IPS-15b (cell line): ENCODE measurements at regions not wholly inside any gene's neighbourhood (a gene's known extent, or its start where the extent isn't known, plus 50 kb on each side); places are given as distances from the start of the nearest gene placed in this dataset.

Source experiments
- H3K27me3 ChIP-seq: one replicate; pipeline ENCODE4 v1.6.1; 2013; ENCODE audit warnings: low read length; ENCODE audit not compliant: control insufficient read depth, insufficient read depth
- H3K36me3 ChIP-seq: one replicate; pipeline ENCODE4 v1.6.1; 2013; ENCODE audit warnings: low read length; ENCODE audit not compliant: control insufficient read depth, insufficient read depth
- H3K4me1 ChIP-seq: one replicate; pipeline ENCODE4 v1.6.1; 2013; ENCODE audit warnings: mild to moderate bottlenecking, low read length; ENCODE audit not compliant: control insufficient read depth, insufficient read depth
- H3K4me3 ChIP-seq: one replicate; pipeline ENCODE4 v1.5.1; 2013; ENCODE audit warnings: low read depth, low read length
- H3K9ac ChIP-seq: one replicate; pipeline ENCODE4 v1.6.1; 2013; ENCODE audit warnings: low read depth, mild to moderate bottlenecking, low read length
- H3K9me3 ChIP-seq: one replicate; pipeline ENCODE4 v1.6.1; 2013; ENCODE audit warnings: mild to moderate bottlenecking, low read length; ENCODE audit not compliant: control insufficient read depth, insufficient read depth

- H3K9ac ChIP-seq = no peak overlapping the region
- H3K36me3 ChIP-seq = no peaks in the 10 kb centered on the region
- no peaks in the 10 kb centered on the region for H3K9me3 ChIP-seq
- no peaks in the 10 kb centered on the region for H3K4me1 ChIP-seq
- H3K4me3 ChIP-seq = no peak overlapping the region
- no peaks in the 10 kb centered on the region for H3K27me3 ChIP-seq
Observed at GRCh38 chr14:82500222-82500621, 966.6 kb upstream of the SEL1L start.

GRCh38 chr14:82501554-82501953 lies 967.9 kb upstream of the SEL1L start:
- no peaks in the 10 kb centered on the region for H3K36me3 ChIP-seq
- H3K27me3 ChIP-seq = no peaks in the 10 kb centered on the region
- H3K4me1 ChIP-seq = no peaks in the 10 kb centered on the region
- H3K9ac ChIP-seq = no peak overlapping the region
- H3K9me3 ChIP-seq = no peaks in the 10 kb centered on the region
- H3K4me3 ChIP-seq = no peak overlapping the region

DNA sequence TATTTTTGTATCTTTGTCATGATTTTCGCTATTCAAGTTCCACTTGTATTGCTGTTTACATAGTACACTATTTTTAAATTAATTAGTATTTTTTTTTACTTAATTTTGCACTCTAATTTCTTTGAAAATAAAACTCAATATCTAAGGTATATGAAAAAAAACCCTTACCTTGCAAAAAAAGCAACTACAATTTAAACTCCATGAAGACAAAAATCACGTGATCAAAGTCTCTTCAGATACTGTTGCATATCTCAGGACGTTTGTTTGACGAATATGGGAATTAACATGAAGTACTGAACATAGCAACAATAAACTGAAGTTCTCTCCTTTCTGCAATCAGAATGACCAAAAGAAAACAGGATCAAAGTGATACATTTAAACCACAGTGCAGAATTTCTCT lies 968.4 kb upstream of the SEL1L start:
- Histone ChIP-seq H3K4me3 (no peak overlapping the region), H3K36me3 (no peaks in the 10 kb centered on the region), H3K9me3 (no peaks in the 10 kb centered on the region), H3K4me1 (no peaks in the 10 kb centered on the region), H3K27me3 (no peaks in the 10 kb centered on the region), H3K9ac (no peak overlapping the region)

GRCh38 chr14:82504894-82505293 lies 971.2 kb upstream of the SEL1L start:
- Histone ChIP-seq H3K9me3 (peaks cover 4% of the 10 kb centered on the region), H3K36me3 (no peaks in the 10 kb centered on the region), H3K4me1 (no peaks in the 10 kb centered on the region)

GRCh38 chr14:82510007-82510406 lies 976.4 kb upstream of the SEL1L start:
- no peak overlapping the region for H3K9ac ChIP-seq
- H3K27me3 ChIP-seq = no peaks in the 10 kb centered on the region
- peaks cover 4% of the 10 kb centered on the region for H3K9me3 ChIP-seq
- no peak overlapping the region for H3K4me3 ChIP-seq
- H3K4me1 ChIP-seq = peaks cover 2% of the 10 kb centered on the region
- H3K36me3 ChIP-seq = no peaks in the 10 kb centered on the region

More at GRCh38 chr14:82504894-82505293, 971.2 kb upstream of the SEL1L start:
- Histone ChIP-seq H3K27me3 (no peaks in the 10 kb centered on the region), H3K9ac (no peak overlapping the region), H3K4me3 (no peak overlapping the region)

DNA sequence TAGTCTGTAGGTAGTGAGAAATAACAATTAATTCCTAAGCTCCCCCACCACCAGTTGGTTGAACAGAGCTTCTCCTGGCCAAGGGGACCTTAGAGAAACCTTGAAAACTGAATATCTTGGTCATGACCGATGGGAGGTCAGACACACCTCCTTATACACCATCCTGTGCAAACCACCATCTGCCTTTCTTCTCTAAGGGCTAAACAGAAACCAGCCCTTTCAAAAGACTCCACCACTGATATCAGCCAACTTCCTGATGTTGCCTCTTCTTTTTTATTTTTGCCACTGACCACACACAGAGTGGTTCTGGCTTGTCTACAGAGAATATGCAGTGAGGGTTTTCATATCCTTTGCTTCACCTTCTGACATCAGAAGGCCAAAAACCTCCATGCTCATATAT lies 977.7 kb upstream of the SEL1L start:
- H3K27me3 ChIP-seq = no peaks in the 10 kb centered on the region
- H3K36me3 ChIP-seq = no peaks in the 10 kb centered on the region
- peaks cover 4% of the 10 kb centered on the region for H3K9me3 ChIP-seq
- peaks cover 2% of the 10 kb centered on the region for H3K4me1 ChIP-seq
- H3K9ac ChIP-seq = no peak overlapping the region
- no peak overlapping the region for H3K4me3 ChIP-seq

DNA sequence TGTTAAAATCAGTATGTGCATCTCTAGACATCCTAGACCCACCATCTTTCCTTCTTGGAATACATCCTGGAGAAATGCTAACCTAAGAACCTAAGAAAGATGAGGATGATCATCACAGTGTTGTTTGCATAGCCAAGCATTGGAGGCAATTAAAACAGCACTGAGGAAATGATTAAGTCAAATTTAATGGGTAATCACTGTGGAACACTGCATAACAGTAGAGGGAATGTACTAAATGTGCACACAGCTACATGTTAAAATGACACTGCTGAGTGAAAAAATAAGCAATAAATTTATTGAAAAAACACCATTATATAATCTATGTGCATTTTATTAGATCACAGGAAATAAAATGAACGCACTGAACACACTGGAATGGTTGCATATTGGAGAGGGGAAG lies 987.1 kb upstream of the SEL1L start:
- Histone ChIP-seq H3K27me3 (no peaks in the 10 kb centered on the region), H3K4me3 (no peak overlapping the region), H3K36me3 (no peaks in the 10 kb centered on the region), H3K9me3 (no peaks in the 10 kb centered on the region), H3K4me1 (no peaks in the 10 kb centered on the region), H3K9ac (no peak overlapping the region)

DNA sequence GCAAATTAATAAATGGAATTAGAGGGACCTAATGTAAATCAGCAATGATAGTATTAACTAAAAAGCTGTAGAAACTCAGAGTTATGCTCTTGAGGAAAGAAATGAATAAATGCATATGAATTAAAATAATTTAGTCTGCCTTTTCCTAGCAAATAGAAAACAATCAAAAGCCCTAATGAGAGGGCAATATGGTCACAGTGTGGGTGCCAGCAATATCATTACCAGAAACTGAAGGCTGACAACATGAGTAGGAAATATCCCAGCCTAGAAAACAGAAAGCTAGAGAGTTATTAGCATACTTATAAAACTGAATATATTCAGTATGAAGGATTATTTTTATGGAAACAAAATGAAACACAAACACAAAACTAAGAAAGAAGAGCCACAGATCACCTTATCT lies 987.5 kb upstream of the SEL1L start:
- Histone ChIP-seq H3K27me3 (no peaks in the 10 kb centered on the region), H3K9me3 (no peaks in the 10 kb centered on the region), H3K36me3 (no peaks in the 10 kb centered on the region), H3K4me1 (no peaks in the 10 kb centered on the region), H3K4me3 (no peak overlapping the region), H3K9ac (no peak overlapping the region)

- no peaks in the 10 kb centered on the region for H3K9me3 ChIP-seq
Observed at GRCh38 chr14:82528016-82528415, 994.4 kb upstream of the SEL1L start.

DNA sequence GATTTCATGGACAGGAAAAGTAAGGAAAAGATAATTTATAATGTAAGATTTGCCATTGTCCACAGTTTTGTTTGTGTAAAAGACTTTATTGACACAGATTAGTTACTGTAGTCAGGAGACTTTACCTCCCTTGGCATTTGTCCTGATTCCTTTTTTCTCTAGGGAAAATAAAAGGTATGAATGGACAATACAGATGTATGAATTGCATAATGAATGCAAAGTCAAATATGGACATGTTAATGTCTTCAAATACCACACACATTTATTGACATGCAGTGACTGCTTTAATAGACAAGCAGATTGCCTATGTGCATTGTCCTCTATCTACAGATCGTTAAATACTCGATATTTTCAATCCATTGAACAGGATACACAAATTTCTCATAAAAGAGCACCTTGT lies 999.7 kb upstream of the SEL1L start:
- no peaks in the 10 kb centered on the region for H3K36me3 ChIP-seq
- H3K9me3 ChIP-seq = no peaks in the 10 kb centered on the region
- H3K27me3 ChIP-seq = no peaks in the 10 kb centered on the region
- no peak overlapping the region for H3K9ac ChIP-seq
- H3K4me3 ChIP-seq = no peak overlapping the region
- no peaks in the 10 kb centered on the region for H3K4me1 ChIP-seq

More at GRCh38 chr14:82528016-82528415, 994.4 kb upstream of the SEL1L start:
- no peak overlapping the region for H3K4me3 ChIP-seq
- no peaks in the 10 kb centered on the region for H3K27me3 ChIP-seq
- H3K9ac ChIP-seq = no peak overlapping the region
- H3K4me1 ChIP-seq = no peaks in the 10 kb centered on the region
- H3K36me3 ChIP-seq = no peaks in the 10 kb centered on the region

GRCh38 chr14:82536566-82536965 lies 1002.9 kb upstream of the SEL1L start:
- no peak overlapping the region for H3K9ac ChIP-seq

DNA sequence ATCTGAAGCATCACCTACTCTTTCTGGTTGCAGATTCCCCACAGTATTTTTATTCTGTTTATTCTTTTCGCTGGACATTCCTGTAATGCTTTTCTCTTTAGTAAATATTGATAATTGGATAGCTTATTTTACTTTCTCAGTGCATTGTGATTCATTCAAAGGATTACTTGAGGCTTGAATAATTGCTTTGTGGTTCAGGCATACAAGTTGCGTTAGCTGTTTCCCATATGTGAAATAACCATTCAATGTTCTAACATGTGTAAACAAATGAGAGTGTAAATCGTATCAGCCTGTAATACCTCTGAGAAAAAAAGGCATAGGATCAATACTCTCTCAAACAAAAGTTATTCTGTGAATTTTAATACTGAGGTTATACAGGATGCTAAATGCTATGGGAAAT lies 1004.2 kb upstream of the SEL1L start:
- H3K4me1 ChIP-seq = no peaks in the 10 kb centered on the region
- H3K9me3 ChIP-seq = no peaks in the 10 kb centered on the region
- no peak overlapping the region for H3K4me3 ChIP-seq
- no peaks in the 10 kb centered on the region for H3K36me3 ChIP-seq
- no peak overlapping the region for H3K9ac ChIP-seq
- no peaks in the 10 kb centered on the region for H3K27me3 ChIP-seq

More at GRCh38 chr14:82536566-82536965, 1002.9 kb upstream of the SEL1L start:
- no peaks in the 10 kb centered on the region for H3K27me3 ChIP-seq
- no peak overlapping the region for H3K4me3 ChIP-seq
- no peaks in the 10 kb centered on the region for H3K36me3 ChIP-seq
- no peaks in the 10 kb centered on the region for H3K9me3 ChIP-seq
- no peaks in the 10 kb centered on the region for H3K4me1 ChIP-seq

DNA sequence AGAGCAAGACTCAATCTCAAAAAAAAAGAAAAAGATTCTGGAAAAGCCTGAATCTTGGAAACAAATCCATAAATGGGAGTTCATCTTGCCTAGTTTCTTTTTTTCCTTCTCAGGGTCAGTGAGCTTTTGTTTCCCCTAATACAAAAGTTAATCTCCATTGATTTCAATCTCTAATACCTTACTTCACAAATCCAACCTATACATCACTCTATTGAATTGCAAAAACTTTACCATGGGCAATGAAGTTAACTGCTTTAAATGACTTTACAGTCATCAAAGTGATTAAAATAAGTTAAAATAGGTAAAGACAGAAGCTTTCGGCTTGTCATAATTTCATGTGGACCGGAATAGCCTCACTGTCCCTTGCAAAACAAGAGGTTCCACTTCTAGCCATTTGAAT lies 1012.7 kb upstream of the SEL1L start:
- no peaks in the 10 kb centered on the region for H3K9me3 ChIP-seq
- H3K9ac ChIP-seq = no peak overlapping the region

More for the DNA sequence above, 1012.7 kb upstream of the SEL1L start:
- Histone ChIP-seq H3K4me3 (no peak overlapping the region), H3K4me1 (no peaks in the 10 kb centered on the region), H3K36me3 (no peaks in the 10 kb centered on the region), H3K27me3 (no peaks in the 10 kb centered on the region)
